SK-N-SH (cell line): ENCODE measurements at regions not wholly inside any gene's neighbourhood (a gene's known extent, or its start where the extent isn't known, plus 50 kb on each side); places are given as distances from the start of the nearest gene placed in this dataset.

ENCODE experiments used
- CTCF ChIA-PET: fragments of 300-600, 350-600 bp; formaldehyde crosslinking; extraction: SDS; loops from one replicate; lab custom pipeline; 2021; lab: Yijun Ruan, JAX
- POLR2A ChIA-PET: fragments of 350-600 bp; sonication (Branson Sonifier 250); formaldehyde crosslinking; extraction: SDS; loops from one replicate; lab custom pipeline; 2020; ENCODE audit warnings: antibody characterized with exemption, inconsistent platforms; lab: Yijun Ruan, JAX
- DNase-seq: peaks from one replicate; pipeline ENCODE4 v3.0.0; 2012
- H2AFZ ChIP-seq: fragments of 200-600 bp; sonication (generic); 2 replicates; pipeline ENCODE4 v1.8.1; 2016; ENCODE audit warnings: antibody characterized with exemption, mild to moderate bottlenecking, low read depth
- H3F3A ChIP-seq: fragments of 200-600 bp; sonication (generic); replicated peaks from 2 replicates; pipeline ENCODE3; 2016; ENCODE audit warnings: antibody characterized with exemption, mild to moderate bottlenecking; ENCODE audit not compliant: insufficient read depth
- H3K27ac ChIP-seq, 2 experiments: fragments of 200-500 bp in 1 of 2; fragments of 200-600 bp in 1 of 2; sonication (Bioruptor generic) in 1 of 2; sonication (generic), shearing (Covaris generic) in 1 of 2; 2 replicates each; pipeline versions ENCODE4 v1.5.1 to v1.6.1; 2014 to 2016; ENCODE audit warnings: low read depth in 2 of 2, inconsistent platforms in 1 of 2, low read length in 1 of 2, mild to moderate bottlenecking in 1 of 2, mixed read lengths in 1 of 2
- H3K27me3 ChIP-seq: fragments of 200-600 bp; sonication (generic), shearing (Covaris generic); 2 replicates; pipeline ENCODE4 v1.6.1; 2016; ENCODE audit warnings: mixed run types; ENCODE audit not compliant: insufficient read depth
- H3K36me3 ChIP-seq, 2 experiments: fragments of 200-500 bp in 1 of 2; fragments of 200-600 bp in 1 of 2; sonication (Bioruptor generic) in 1 of 2; sonication (generic) in 1 of 2; replicated peaks in 1 of 2; 2 replicates each; pipeline versions ENCODE3 to v1.5.1; 2014 to 2016; ENCODE audit warnings: low read length in 1 of 2, mild to moderate bottlenecking in 1 of 2; ENCODE audit not compliant: insufficient read depth in 2 of 2, control insufficient read depth in 1 of 2
- H3K4me1 ChIP-seq, 2 experiments: fragments of 200-500 bp in 1 of 2; fragments of 200-600 bp in 1 of 2; sonication (Bioruptor generic) in 1 of 2; sonication (generic), shearing (Covaris generic) in 1 of 2; 2 replicates each; pipeline versions ENCODE4 v1.5.1 to v1.6.1; 2014 to 2016; ENCODE audit warnings: low read depth in 1 of 2, low read length in 1 of 2, mixed run types in 1 of 2; ENCODE audit not compliant: insufficient read depth in 2 of 2, control insufficient read depth in 1 of 2
- H3K4me2 ChIP-seq: fragments of 200-600 bp; sonication (generic), shearing (Covaris generic); 2 replicates; pipeline ENCODE4 v1.6.1; 2017; ENCODE audit warnings: mixed run types
- H3K4me3 ChIP-seq, 2 experiments: fragments of 200-500 bp in 1 of 2; fragments of 200-600 bp in 1 of 2; sonication (Bioruptor generic) in 1 of 2; sonication (generic), shearing (Covaris generic) in 1 of 2; 2 replicates each; pipeline versions ENCODE4 v1.5.1 to v1.8.1; 2014 to 2016; ENCODE audit warnings: low read depth in 2 of 2, inconsistent platforms in 1 of 2, low read length in 1 of 2, mild to moderate bottlenecking in 1 of 2, mixed read lengths in 1 of 2, moderate library complexity in 1 of 2
- H3K79me2 ChIP-seq: fragments of 200-600 bp; sonication (generic); 2 replicates; pipeline ENCODE4 v1.8.1; 2017; ENCODE audit warnings: mild to moderate bottlenecking; ENCODE audit not compliant: insufficient read depth
- H3K9ac ChIP-seq: fragments of 200-600 bp; sonication (generic); 2 replicates; pipeline ENCODE4 v1.6.1; 2017; ENCODE audit warnings: mixed run types
- H3K9me2 ChIP-seq: fragments of 200-600 bp; sonication (generic); 2 replicates; pipeline ENCODE4 v1.6.1; 2017; ENCODE audit warnings: mixed run types
- H3K9me3 ChIP-seq: fragments of 200-600 bp; sonication (generic); 2 replicates; pipeline ENCODE4 v1.6.1; 2017; ENCODE audit warnings: mixed run types, mild to moderate bottlenecking, moderate library complexity
- H4K20me1 ChIP-seq: fragments of 200-600 bp; sonication (generic); 2 replicates; pipeline ENCODE4 v1.6.1; 2017; ENCODE audit warnings: mild to moderate bottlenecking, mixed run types; ENCODE audit not compliant: insufficient read depth
- CHD2 ChIP-seq: fragments of 150-350 bp; IDR thresholded peaks from 2 replicates; pipeline ENCODE4 v1.6.1; 2018; ENCODE audit warnings: low read length; ENCODE audit not compliant: partially characterized antibody
- CTCF ChIP-seq: fragments of 200-600 bp; sonication (generic); IDR thresholded peaks from 2 replicates; pipeline ENCODE4 v1.6.1; 2017; ENCODE audit warnings: antibody characterized with exemption, mild to moderate bottlenecking, moderate library complexity
- ELF1 ChIP-seq: IDR thresholded peaks from 2 replicates; pipeline ENCODE4 v1.4.0; 2012
- FOXJ3 ChIP-seq: sonication (generic); formaldehyde crosslinking; IDR thresholded peaks from 2 replicates; pipeline ENCODE4 v1.5.1; 2020; ENCODE audit warnings: mild to moderate bottlenecking, missing genetic modification reagents
- GATA2 ChIP-seq: sonication (generic); formaldehyde crosslinking; IDR thresholded peaks from 2 replicates; pipeline ENCODE4 v1.5.0; 2020; ENCODE audit warnings: mild to moderate bottlenecking, missing genetic modification reagents
- MAX ChIP-seq: IDR thresholded peaks from 2 replicates; pipeline ENCODE4 v1.4.0; 2012; ENCODE audit warnings: low read depth
- MEF2A ChIP-seq: IDR thresholded peaks from 2 replicates; pipeline ENCODE4 v1.4.0; 2012; ENCODE audit warnings: low read depth, borderline replicate concordance
- MXI1 ChIP-seq: IDR thresholded peaks from 2 replicates; pipeline ENCODE4 v1.6.1; 2012; ENCODE audit warnings: mild to moderate bottlenecking, low read depth, low read length, improper control_type of control experiment
- PBX3 ChIP-seq: IDR thresholded peaks from 2 replicates; pipeline ENCODE4; 2012
- RAD21 ChIP-seq: IDR thresholded peaks from 2 replicates; pipeline ENCODE4 v1.6.1; 2012; ENCODE audit warnings: mild to moderate bottlenecking, low read length
- REST ChIP-seq: IDR thresholded peaks from 2 replicates; pipeline ENCODE4 v1.6.1; 2012; ENCODE audit warnings: mild to moderate bottlenecking, low read depth, low read length, moderate library complexity
- RXRA ChIP-seq: IDR thresholded peaks from 2 replicates; pipeline ENCODE4 v1.4.0; 2012; ENCODE audit warnings: low read depth, mild to moderate bottlenecking, borderline replicate concordance
- SIN3A ChIP-seq: IDR thresholded peaks from 2 replicates; pipeline ENCODE4 v1.6.1; 2012; ENCODE audit warnings: low read depth, mild to moderate bottlenecking, low read length, moderate library complexity, borderline replicate concordance
- TAF1 ChIP-seq: IDR thresholded peaks from 2 replicates; pipeline ENCODE4 v1.6.1; 2012; ENCODE audit warnings: low read depth, mild to moderate bottlenecking, low read length, moderate library complexity, borderline replicate concordance
- USF2 ChIP-seq: fragments of 150-350 bp; IDR thresholded peaks from 2 replicates; pipeline ENCODE4 v1.6.1; 2017; ENCODE audit warnings: antibody characterized with exemption, low read length, low read depth, borderline replicate concordance
- ZBTB33 ChIP-seq: IDR thresholded peaks from 2 replicates; pipeline ENCODE4 v1.4.0; 2012; ENCODE audit warnings: low read depth, borderline replicate concordance
- WGBS: methylation state at CpG from one replicate; pipeline ENCODE4 v1.1.6; 2017; ENCODE audit warnings: low lambda C conversion rate; 5-methylcytosine and 5-hydroxymethylcytosine counted together

- no peaks in the 10 kb centered on the region for H4K20me1 ChIP-seq
- H3K79me2 ChIP-seq, result no peaks in the 10 kb centered on the region
- CTCF ChIA-PET, result no interaction called here
- H3K4me1 ChIP-seq, result peaks cover 0 to 9% of the 10 kb centered on the region in 2 experiments; a peak in 2 of 4 replicates
- H3K4me3 ChIP-seq, result no peak overlapping the region
- no peak for DNase-seq
- H3K4me2 ChIP-seq, result no peak overlapping the region
- 71% methylated on average over 1 of the region's 1 CpG for WGBS
- no peaks in the 10 kb centered on the region for H3K36me3 ChIP-seq
- H3F3A ChIP-seq, result peaks cover 7% of the 10 kb centered on the region
- H3K9me2 ChIP-seq, result no peaks in the 10 kb centered on the region
- POLR2A ChIA-PET, result no interaction called here
- H3K27ac ChIP-seq, result no peak overlapping the region
- H3K9me3 ChIP-seq, result no peaks in the 10 kb centered on the region
- H3K9ac ChIP-seq, result no peak overlapping the region
- no peaks in the 10 kb centered on the region for H3K27me3 ChIP-seq
- no peak overlapping the region for H2AFZ ChIP-seq
- TF ChIP-seq PBX3, result no peak
- TF ChIP-seq MAX, result no peak
- TF ChIP-seq ELF1, result no peak
- TF ChIP-seq CTCF, result no peak
- TF ChIP-seq RXRA, result no peak
- no peak for TF ChIP-seq SIN3A
- no peak for TF ChIP-seq TAF1
- TF ChIP-seq MEF2A, result no peak
- TF ChIP-seq ZBTB33, result no peak
- no peak for TF ChIP-seq USF2
- no peak for TF ChIP-seq MXI1
Observed at GRCh38 chr9:28158451-28158850, 585.2 kb upstream of the C9orf72 start.

GRCh38 chr9:28163619-28164018, 590.3 kb upstream of the C9orf72 start:
- no peaks in the 10 kb centered on the region for H3K9me2 ChIP-seq
- ChIA-PET POLR2A (no interaction called here), CTCF (no interaction called here)
- H3K27ac ChIP-seq, result no peak overlapping the region
- no peaks in the 10 kb centered on the region for H4K20me1 ChIP-seq
- H3K4me3 ChIP-seq, result no peak overlapping the region
- no peaks in the 10 kb centered on the region for H3K79me2 ChIP-seq
- no peaks in the 10 kb centered on the region for H3K27me3 ChIP-seq
- DNase-seq, result no peak
- no peak overlapping the region for H2AFZ ChIP-seq
- no peaks in the 10 kb centered on the region for H3K36me3 ChIP-seq
- H3K4me1 ChIP-seq, result no peaks in the 10 kb centered on the region; a peak in 1 of 4 replicates
- H3K9me3 ChIP-seq, result no peaks in the 10 kb centered on the region
- H3K4me2 ChIP-seq, result no peak overlapping the region
- WGBS, result 61% methylated on average over 3 of the region's 3 CpGs
- no peak overlapping the region for H3K9ac ChIP-seq
- H3F3A ChIP-seq, result no peaks in the 10 kb centered on the region
- TF ChIP-seq FOXJ3, result no peak
- TF ChIP-seq RAD21, result no peak
- no peak for TF ChIP-seq CHD2
- TF ChIP-seq REST, result no peak
- TF ChIP-seq ZBTB33, result no peak
- no peak for TF ChIP-seq GATA2 (CRISPR knock-in tag)
